RKO (cell line): ENCODE measurements at regions not wholly inside any gene's neighbourhood (a gene's known extent, or its start where the extent isn't known, plus 50 kb on each side); places are given as distances from the start of the nearest gene placed in this dataset.
"Not testable (repeated sequence)": the region's sequence is repeated elsewhere in the genome, so short reads cannot be mapped to it uniquely, and the experiment has no call there.

Experiments
- DNase-seq: peaks from one replicate; pipeline ENCODE4 v3.0.0-alpha.2; 2016; ENCODE audit warnings: low spot score

GRCh38 chr5:147081311-147081764, 153.5 kb upstream of the STK32A start:
- DNase-seq = no peak

- no peak for DNase-seq
Observed at GRCh38 chr5:147084702-147085101, 150.1 kb upstream of the STK32A start.

GRCh38 chr5:147085409-147085808, 149.4 kb upstream of the STK32A start:
- no peak for DNase-seq

GRCh38 chr5:147092044-147092443, 142.8 kb upstream of the STK32A start:
- no peak for DNase-seq

GRCh38 chr5:147093138-147093537, 141.7 kb upstream of the STK32A start:
- no peak for DNase-seq

- no peak for DNase-seq
Observed at GRCh38 chr5:147095740-147096139, 139.1 kb upstream of the STK32A start.

GRCh38 chr5:147098233-147098790, 136.5 kb upstream of the STK32A start:
- DNase-seq = peak; percentile 47

- peak; percentile 4 for DNase-seq
Observed at GRCh38 chr5:147101659-147102369, 133.0 kb upstream of the STK32A start.

GRCh38 chr5:147112899-147113298, 121.9 kb upstream of the STK32A start:
- no peak for DNase-seq

GRCh38 chr5:147113967-147114366, 120.9 kb upstream of the STK32A start:
- no peak for DNase-seq

GRCh38 chr5:147139759-147140158, 95.1 kb upstream of the STK32A start:
- not testable (repeated sequence) for DNase-seq

GRCh38 chr5:147140558-147140957, 94.3 kb upstream of the STK32A start:
- no peak for DNase-seq

- not testable (repeated sequence) for DNase-seq
Observed at GRCh38 chr5:147141580-147141979, 93.2 kb upstream of the STK32A start.

- no peak for DNase-seq
Observed at GRCh38 chr5:147143215-147143614, 91.6 kb upstream of the STK32A start.

- no peak for DNase-seq
Observed at GRCh38 chr5:147145328-147145727, 89.5 kb upstream of the STK32A start.

GRCh38 chr5:147148715-147149114, 86.1 kb upstream of the STK32A start:
- DNase-seq = no peak

GRCh38 chr5:147152086-147152485, 82.7 kb upstream of the STK32A start:
- DNase-seq = no peak

- DNase-seq = no peak
Observed at GRCh38 chr5:147154809-147155208, 80.0 kb upstream of the STK32A start.

- no peak for DNase-seq
Observed at GRCh38 chr5:147156012-147156411, 78.8 kb upstream of the STK32A start.

GRCh38 chr5:147160902-147161700, 73.7 kb upstream of the STK32A start:
- no peak for DNase-seq

- no peak for DNase-seq
Observed at GRCh38 chr5:147162740-147163139, 72.1 kb upstream of the STK32A start.

GRCh38 chr5:147167529-147167928, 67.3 kb upstream of the STK32A start:
- no peak for DNase-seq
